HUES6 (cell line): ENCODE measurements at regions not wholly inside any gene's neighbourhood (a gene's known extent, or its start where the extent isn't known, plus 50 kb on each side); places are given as distances from the start of the nearest gene placed in this dataset.
"Not testable (repeated sequence)": the region's sequence is repeated elsewhere in the genome, so short reads cannot be mapped to it uniquely, and the experiment has no call there.

ENCODE experiments used
- H3K27ac ChIP-seq: 2 replicates; pipeline ENCODE4 v1.7.0; 2013; ENCODE audit warnings: low read depth, mild to moderate bottlenecking, low read length, inconsistent platforms
- H3K27me3 ChIP-seq: 2 replicates; pipeline ENCODE4 v1.6.1; 2013; ENCODE audit warnings: low read length; ENCODE audit not compliant: control insufficient read depth, insufficient read depth
- H3K36me3 ChIP-seq: 2 replicates; pipeline ENCODE4 v1.6.1; 2013; ENCODE audit warnings: low read length; ENCODE audit not compliant: control insufficient read depth, insufficient read depth
- H3K4me1 ChIP-seq: 2 replicates; pipeline ENCODE4 v1.6.1; 2013; ENCODE audit warnings: low read length; ENCODE audit not compliant: control insufficient read depth, insufficient read depth
- H3K4me3 ChIP-seq: 2 replicates; pipeline ENCODE4 v1.5.1; 2013; ENCODE audit warnings: low read depth, low read length
- H3K9ac ChIP-seq: one replicate; pipeline ENCODE4 v1.6.1; 2013; ENCODE audit warnings: mild to moderate bottlenecking, low read length
- H3K9me3 ChIP-seq: 2 replicates; pipeline ENCODE4 v1.6.1; 2013; ENCODE audit warnings: low read depth, low read length; ENCODE audit not compliant: control insufficient read depth, insufficient read depth

- Histone ChIP-seq H3K9me3 (no peaks in the 10 kb centered on the region), H3K36me3 (no peaks in the 10 kb centered on the region), H3K27ac (no peak overlapping the region), H3K27me3 (no peaks in the 10 kb centered on the region), H3K4me1 (peaks cover 5% of the 10 kb centered on the region; the same call in 1 of the 2 replicates), H3K4me3 (no peak overlapping the region), H3K9ac (no peak overlapping the region)
These were observed 205.2 kb upstream of the LMCD1 start for GRCh38 chr3:8296461-8296860.

DNA sequence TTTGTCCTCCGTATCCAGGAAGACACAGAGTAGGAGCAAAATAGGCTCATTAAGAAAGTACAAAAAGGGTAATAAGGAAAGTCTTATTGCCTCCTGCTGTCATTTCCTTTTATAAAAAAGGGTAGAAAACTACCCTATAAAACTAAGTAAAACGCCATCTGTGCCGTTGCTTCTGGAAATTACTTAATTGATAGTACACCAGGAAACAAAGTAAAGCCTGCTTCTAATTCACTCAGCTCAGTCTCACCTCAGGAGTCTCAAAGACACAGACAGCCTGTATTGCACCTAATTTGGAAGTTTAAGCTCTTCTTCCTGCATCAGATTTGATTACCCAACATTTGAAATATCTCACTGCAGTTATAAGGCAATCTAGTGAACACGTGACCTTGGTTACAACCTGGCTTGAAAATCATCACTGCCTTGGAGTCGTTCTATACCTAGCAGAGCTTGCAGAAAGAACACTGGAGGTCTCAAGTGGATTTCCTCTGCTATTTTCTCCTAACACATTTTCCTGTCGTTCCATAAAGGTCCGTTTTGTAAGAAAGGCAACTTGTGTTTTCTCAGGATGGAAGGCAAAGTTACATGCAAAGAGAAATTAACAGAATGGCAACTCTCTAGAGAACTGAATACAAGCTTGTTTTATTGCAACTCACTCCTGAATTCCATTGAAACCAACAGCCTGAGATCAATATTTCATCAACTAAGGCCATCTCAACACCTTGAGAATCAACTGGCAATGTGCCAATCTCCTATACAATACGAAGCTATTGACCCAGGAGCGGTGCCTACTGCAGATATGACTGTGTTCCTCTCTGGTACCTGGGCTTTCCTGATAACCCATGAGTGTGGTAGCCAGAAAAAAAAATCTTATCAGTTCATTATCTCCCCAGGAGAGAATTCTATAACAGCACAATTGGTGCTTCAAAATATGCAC, 203.3 kb upstream of the LMCD1 start:
- Histone ChIP-seq H3K4me1 (peaks cover 5% of the 10 kb centered on the region; the same call in 1 of the 2 replicates), H3K4me3 (no peak overlapping the region)

GRCh38 chr3:8301977-8302735, 199.5 kb upstream of the LMCD1 start:
- Histone ChIP-seq H3K4me3 (no peak overlapping the region), H3K27ac (no peak overlapping the region), H3K4me1 (no peaks in the 10 kb centered on the region)

More for the DNA sequence above, 203.3 kb upstream of the LMCD1 start:
- Histone ChIP-seq H3K27ac (no peak overlapping the region), H3K9ac (no peak overlapping the region), H3K27me3 (no peaks in the 10 kb centered on the region), H3K36me3 (no peaks in the 10 kb centered on the region), H3K9me3 (no peaks in the 10 kb centered on the region)

GRCh38 chr3:8303466-8303865, 198.2 kb upstream of the LMCD1 start:
- H3K36me3 ChIP-seq, result no peaks in the 10 kb centered on the region
- H3K9me3 ChIP-seq, result no peaks in the 10 kb centered on the region; the same call in 1 of the 2 replicates
- no peaks in the 10 kb centered on the region for H3K27me3 ChIP-seq
- no peak overlapping the region for H3K27ac ChIP-seq
- H3K4me3 ChIP-seq, result no peak overlapping the region
- H3K9ac ChIP-seq, result no peak overlapping the region
- no peaks in the 10 kb centered on the region for H3K4me1 ChIP-seq

More at GRCh38 chr3:8301977-8302735, 199.5 kb upstream of the LMCD1 start:
- H3K27me3 ChIP-seq, result no peaks in the 10 kb centered on the region
- no peaks in the 10 kb centered on the region for H3K9me3 ChIP-seq
- no peaks in the 10 kb centered on the region for H3K36me3 ChIP-seq
- H3K9ac ChIP-seq, result no peak overlapping the region

DNA sequence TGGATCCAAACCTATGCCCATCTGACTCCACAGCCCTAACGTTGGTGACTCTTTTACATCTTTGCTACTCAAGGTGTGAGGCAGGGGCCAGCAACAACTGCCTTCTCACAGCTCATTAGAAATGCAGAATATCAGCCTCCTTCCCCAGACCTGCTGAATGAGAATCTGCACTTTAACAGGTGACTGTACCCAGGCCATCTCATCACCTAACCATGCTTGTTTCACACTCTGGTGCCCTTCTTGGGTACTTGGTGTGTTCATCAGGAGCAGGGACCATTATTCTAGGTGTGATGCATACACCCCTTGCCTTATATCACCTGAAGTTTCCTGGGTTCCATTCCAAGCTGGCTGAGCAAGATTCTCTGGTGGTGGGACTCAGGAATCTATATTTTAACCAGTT, 196.3 kb upstream of the LMCD1 start:
- no peaks in the 10 kb centered on the region for H3K36me3 ChIP-seq
- H3K4me3 ChIP-seq, result no peak overlapping the region
- no peaks in the 10 kb centered on the region for H3K27me3 ChIP-seq
- no peak overlapping the region for H3K27ac ChIP-seq
- H3K9ac ChIP-seq, result no peak overlapping the region
- H3K9me3 ChIP-seq, result peaks cover 4% of the 10 kb centered on the region; the same call in 1 of the 2 replicates
- no peaks in the 10 kb centered on the region for H3K4me1 ChIP-seq

GRCh38 chr3:8307545-8308110, 194.0 kb upstream of the LMCD1 start:
- H3K4me1 ChIP-seq, result no peaks in the 10 kb centered on the region
- no peaks in the 10 kb centered on the region for H3K27me3 ChIP-seq
- H3K4me3 ChIP-seq, result no peak overlapping the region
- H3K27ac ChIP-seq, result no peak overlapping the region
- peaks cover 4% of the 10 kb centered on the region; the same call in 1 of the 2 replicates for H3K9me3 ChIP-seq
- no peak overlapping the region for H3K9ac ChIP-seq
- H3K36me3 ChIP-seq, result no peaks in the 10 kb centered on the region

DNA sequence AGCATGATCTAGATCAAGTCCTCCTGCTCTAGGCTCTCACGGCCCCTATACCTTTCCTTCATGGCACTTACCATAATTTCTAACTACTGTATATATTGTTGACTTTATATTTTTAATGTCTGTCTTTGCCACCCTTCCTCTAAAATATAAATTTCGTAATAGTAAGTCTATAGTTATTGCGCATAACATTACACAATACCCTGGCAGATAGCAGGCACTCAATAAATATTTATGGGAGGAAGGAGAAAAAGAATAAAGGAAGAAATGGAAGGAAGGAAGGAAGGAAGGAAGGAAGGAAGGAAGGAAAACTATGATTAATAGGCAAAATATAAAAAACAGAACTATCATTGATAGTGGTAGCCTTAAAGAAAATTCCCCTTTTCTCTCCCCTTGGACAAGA, 190.3 kb upstream of the LMCD1 start:
- Histone ChIP-seq H3K27ac (no peak overlapping the region), H3K4me3 (no peak overlapping the region), H3K4me1 (peaks cover 4% of the 10 kb centered on the region), H3K36me3 (no peaks in the 10 kb centered on the region), H3K9ac (no peak overlapping the region), H3K27me3 (no peaks in the 10 kb centered on the region), H3K9me3 (peaks cover 4% of the 10 kb centered on the region; the same call in 1 of the 2 replicates)

- peaks cover 18% of the 10 kb centered on the region for H3K4me1 ChIP-seq
- no peak overlapping the region for H3K27ac ChIP-seq
- H3K9me3 ChIP-seq, result peaks cover 4% of the 10 kb centered on the region; the same call in 1 of the 2 replicates
- no peak overlapping the region for H3K4me3 ChIP-seq
- H3K27me3 ChIP-seq, result no peaks in the 10 kb centered on the region
- H3K36me3 ChIP-seq, result no peaks in the 10 kb centered on the region
- no peak overlapping the region for H3K9ac ChIP-seq
These were observed 188.9 kb upstream of the LMCD1 start for GRCh38 chr3:8312685-8313084.

- Histone ChIP-seq H3K36me3 (no peaks in the 10 kb centered on the region), H3K9me3 (0 out of 2 replicates have a peak, but pooled peaks cover 3% of the 10 kb centered on the region), H3K9ac (no peak overlapping the region), H3K4me1 (peaks cover 23% of the 10 kb centered on the region), H3K4me3 (no peak overlapping the region), H3K27ac (no peak overlapping the region), H3K27me3 (no peaks in the 10 kb centered on the region)
These were observed 187.9 kb upstream of the LMCD1 start for GRCh38 chr3:8313560-8314267.

DNA sequence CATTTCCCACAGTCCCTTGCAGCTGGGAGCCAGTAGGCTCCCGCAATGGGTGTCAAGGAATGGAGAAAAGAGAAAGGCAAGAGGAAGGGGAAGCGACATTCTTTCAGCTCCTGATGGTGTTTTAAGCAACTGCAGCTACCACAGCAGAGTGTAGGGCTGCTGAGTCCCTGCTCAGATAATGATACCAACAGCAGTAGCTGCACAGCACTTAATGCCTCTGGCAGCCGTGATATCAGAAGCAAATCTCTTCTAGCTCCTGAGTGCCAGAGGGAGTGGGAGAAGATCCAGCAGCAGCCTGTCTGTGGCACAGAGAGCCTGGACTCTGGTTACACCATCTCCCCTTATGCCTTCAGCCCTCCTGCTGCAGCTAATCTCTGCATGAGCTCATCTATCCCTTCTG, 186.1 kb upstream of the LMCD1 start:
- H3K36me3 ChIP-seq, H3K4me3 ChIP-seq, H3K27me3 ChIP-seq, H3K27ac ChIP-seq, H3K9me3 ChIP-seq, H3K9ac ChIP-seq: not testable (repeated sequence)
- peaks cover 29% of the 10 kb centered on the region for H3K4me1 ChIP-seq
